Ishikawa (cell line): ENCODE measurements at regions not wholly inside any gene's neighbourhood (a gene's known extent, or its start where the extent isn't known, plus 50 kb on each side); places are given as distances from the start of the nearest gene placed in this dataset.

ENCODE experiments used
- CEBPB ChIP-seq: IDR thresholded peaks from 2 replicates; pipeline ENCODE4 v1.6.1; 2012
- CREB1 ChIP-seq: IDR thresholded peaks from 2 replicates; pipeline ENCODE4 v1.6.1; 2012; ENCODE audit warnings: low read depth
- EGR1 ChIP-seq: IDR thresholded peaks from 2 replicates; pipeline ENCODE4 v1.6.1; 2012
- EP300 ChIP-seq: IDR thresholded peaks from 2 replicates; pipeline ENCODE4 v1.6.1; 2012; ENCODE audit warnings: borderline replicate concordance
- FOXM1 ChIP-seq: IDR thresholded peaks from 2 replicates; pipeline ENCODE4 v1.6.1; 2012; ENCODE audit warnings: low read depth, borderline replicate concordance
- NFIC ChIP-seq: IDR thresholded peaks from 2 replicates; pipeline ENCODE4 v1.6.1; 2012
- RAD21 ChIP-seq: IDR thresholded peaks from 2 replicates; pipeline ENCODE4 v1.6.1; 2012; ENCODE audit warnings: low read depth
- TAF1 ChIP-seq: IDR thresholded peaks from 2 replicates; pipeline ENCODE4 v1.6.1; 2012; ENCODE audit warnings: low read depth, mild to moderate bottlenecking
- TCF12 ChIP-seq: IDR thresholded peaks from 2 replicates; pipeline ENCODE4 v1.6.1; 2012; ENCODE audit warnings: low read depth
- TEAD4 ChIP-seq: IDR thresholded peaks from 2 replicates; pipeline ENCODE4 v1.6.1; 2012
- YY1 ChIP-seq: IDR thresholded peaks from 2 replicates; pipeline ENCODE4 v1.6.1; 2012; ENCODE audit warnings: low read depth
- ZBTB7A ChIP-seq: IDR thresholded peaks from 2 replicates; pipeline ENCODE4 v1.6.1; 2012; ENCODE audit warnings: low read depth
- TF ChIP-seq, protein P1 (sequence below): IDR thresholded peaks from 2 replicates; pipeline ENCODE4 v1.6.1; 2012
- TF ChIP-seq, protein P2 (sequence below): IDR thresholded peaks from 2 replicates; pipeline ENCODE4 v1.6.1; 2012
- TF ChIP-seq, protein P3 (sequence below): IDR thresholded peaks from 2 replicates; pipeline ENCODE4 v1.6.1; 2012; ENCODE audit warnings: low read depth, mild to moderate bottlenecking

DNA sequence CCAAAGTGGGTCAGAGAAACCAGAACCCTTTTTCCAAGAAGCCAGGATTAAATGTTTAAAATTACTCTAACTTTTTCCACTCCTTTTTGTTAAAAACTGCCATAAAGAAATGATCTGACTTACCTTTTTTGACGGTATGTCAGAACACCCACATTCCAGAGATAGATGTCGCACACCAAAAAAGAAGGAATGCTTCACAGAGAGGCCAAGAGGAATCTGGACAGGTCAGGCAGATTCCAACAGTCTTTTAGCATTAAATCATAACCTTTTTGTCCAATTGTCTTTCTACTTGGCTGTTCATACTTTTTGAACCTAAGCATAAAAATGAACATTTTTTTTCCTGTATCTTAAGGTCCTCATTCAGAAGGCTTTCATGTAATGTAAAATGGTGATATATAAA lies 846.9 kb downstream of the NSUN3 start:
- TF ChIP-seq EP300 (no peak), NFIC (no peak), TEAD4 (no peak), ZBTB7A (no peak)
- TF ChIP-seq, protein P1, sequence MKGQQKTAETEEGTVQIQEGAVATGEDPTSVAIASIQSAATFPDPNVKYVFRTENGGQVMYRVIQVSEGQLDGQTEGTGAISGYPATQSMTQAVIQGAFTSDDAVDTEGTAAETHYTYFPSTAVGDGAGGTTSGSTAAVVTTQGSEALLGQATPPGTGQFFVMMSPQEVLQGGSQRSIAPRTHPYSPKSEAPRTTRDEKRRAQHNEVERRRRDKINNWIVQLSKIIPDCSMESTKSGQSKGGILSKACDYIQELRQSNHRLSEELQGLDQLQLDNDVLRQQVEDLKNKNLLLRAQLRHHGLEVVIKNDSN: no peak
- TF ChIP-seq, protein P2, sequence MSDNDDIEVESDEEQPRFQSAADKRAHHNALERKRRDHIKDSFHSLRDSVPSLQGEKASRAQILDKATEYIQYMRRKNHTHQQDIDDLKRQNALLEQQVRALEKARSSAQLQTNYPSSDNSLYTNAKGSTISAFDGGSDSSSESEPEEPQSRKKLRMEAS: no peak

GRCh38 chr3:94912656-94913055 lies 849.8 kb downstream of the NSUN3 start:
- TF ChIP-seq, protein P1: no peak
- TF ChIP-seq TAF1: no peak
- no peak for TF ChIP-seq EP300
- TF ChIP-seq, protein P2: no peak
- no peak for TF ChIP-seq EGR1
- TF ChIP-seq YY1: no peak
- TF ChIP-seq FOXM1: no peak

DNA sequence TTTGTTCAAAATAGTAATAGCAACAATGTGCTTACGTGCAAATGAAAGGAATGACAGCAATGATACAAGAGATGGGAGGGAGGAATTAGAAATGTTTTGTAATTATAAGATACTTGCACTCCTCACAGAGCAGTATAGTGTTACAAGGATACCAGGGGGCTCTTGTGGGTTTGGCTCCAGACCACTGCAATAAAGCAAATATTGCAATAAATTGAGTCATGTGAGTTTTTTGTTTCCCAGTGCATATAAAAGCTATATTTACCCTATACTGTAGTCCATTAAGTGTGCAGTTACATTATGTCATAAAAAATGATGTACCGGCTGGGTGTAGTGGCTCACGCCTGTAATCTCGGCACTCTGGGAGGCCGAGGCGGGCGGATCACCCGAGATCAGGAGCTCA lies 864.3 kb downstream of the NSUN3 start:
- TF ChIP-seq NFIC (no peak), TEAD4 (no peak), TAF1 (no peak), CREB1 (no peak), ZBTB7A (no peak), EGR1 (no peak), TCF12 (no peak), CEBPB (no peak), YY1 (no peak), FOXM1 (no peak), EP300 (no peak), RAD21 (no peak)
- TF ChIP-seq, protein P2: no peak
- TF ChIP-seq, protein P3, sequence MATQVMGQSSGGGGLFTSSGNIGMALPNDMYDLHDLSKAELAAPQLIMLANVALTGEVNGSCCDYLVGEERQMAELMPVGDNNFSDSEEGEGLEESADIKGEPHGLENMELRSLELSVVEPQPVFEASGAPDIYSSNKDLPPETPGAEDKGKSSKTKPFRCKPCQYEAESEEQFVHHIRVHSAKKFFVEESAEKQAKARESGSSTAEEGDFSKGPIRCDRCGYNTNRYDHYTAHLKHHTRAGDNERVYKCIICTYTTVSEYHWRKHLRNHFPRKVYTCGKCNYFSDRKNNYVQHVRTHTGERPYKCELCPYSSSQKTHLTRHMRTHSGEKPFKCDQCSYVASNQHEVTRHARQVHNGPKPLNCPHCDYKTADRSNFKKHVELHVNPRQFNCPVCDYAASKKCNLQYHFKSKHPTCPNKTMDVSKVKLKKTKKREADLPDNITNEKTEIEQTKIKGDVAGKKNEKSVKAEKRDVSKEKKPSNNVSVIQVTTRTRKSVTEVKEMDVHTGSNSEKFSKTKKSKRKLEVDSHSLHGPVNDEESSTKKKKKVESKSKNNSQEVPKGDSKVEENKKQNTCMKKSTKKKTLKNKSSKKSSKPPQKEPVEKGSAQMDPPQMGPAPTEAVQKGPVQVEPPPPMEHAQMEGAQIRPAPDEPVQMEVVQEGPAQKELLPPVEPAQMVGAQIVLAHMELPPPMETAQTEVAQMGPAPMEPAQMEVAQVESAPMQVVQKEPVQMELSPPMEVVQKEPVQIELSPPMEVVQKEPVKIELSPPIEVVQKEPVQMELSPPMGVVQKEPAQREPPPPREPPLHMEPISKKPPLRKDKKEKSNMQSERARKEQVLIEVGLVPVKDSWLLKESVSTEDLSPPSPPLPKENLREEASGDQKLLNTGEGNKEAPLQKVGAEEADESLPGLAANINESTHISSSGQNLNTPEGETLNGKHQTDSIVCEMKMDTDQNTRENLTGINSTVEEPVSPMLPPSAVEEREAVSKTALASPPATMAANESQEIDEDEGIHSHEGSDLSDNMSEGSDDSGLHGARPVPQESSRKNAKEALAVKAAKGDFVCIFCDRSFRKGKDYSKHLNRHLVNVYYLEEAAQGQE: no peak
- TF ChIP-seq, protein P1: no peak

DNA sequence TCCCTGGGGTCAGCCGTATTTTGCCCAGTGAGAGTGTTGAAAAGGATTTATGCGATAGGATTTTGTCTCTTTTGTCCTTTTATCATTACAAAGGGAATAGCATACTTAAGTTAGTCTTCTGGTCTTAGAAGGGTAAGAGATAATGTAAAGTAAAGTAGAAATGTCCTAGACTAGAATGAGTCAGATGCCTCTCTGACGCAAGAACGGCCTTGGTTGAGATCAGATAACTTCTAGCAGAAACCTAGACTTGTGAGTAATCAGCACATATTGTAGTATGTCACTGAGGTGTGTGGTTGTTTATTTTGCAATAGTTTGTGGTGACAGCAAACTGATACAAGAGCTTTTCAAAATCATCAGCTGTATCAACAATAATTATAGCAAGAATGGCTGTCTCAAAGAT lies 866.1 kb downstream of the NSUN3 start:
- peak; percentile 49 for TF ChIP-seq CEBPB
- TF ChIP-seq FOXM1: no peak

- TF ChIP-seq, protein P1: no peak
- TF ChIP-seq CREB1: no peak
- TF ChIP-seq TAF1: no peak
- TF ChIP-seq CEBPB: no peak
- TF ChIP-seq, protein P3: no peak
- no peak for TF ChIP-seq RAD21
- TF ChIP-seq, protein P2: no peak
- no peak for TF ChIP-seq NFIC
Observed at GRCh38 chr3:94935738-94936580, 873.1 kb downstream of the NSUN3 start.
